CD8-positive, alpha-beta memory T cell (primary cell): ENCODE measurements at regions not wholly inside any gene's neighbourhood (a gene's known extent, or its start where the extent isn't known, plus 50 kb on each side); places are given as distances from the start of the nearest gene placed in this dataset.

Experiments used
- CTCF ChIA-PET: fragments of 350-600 bp; sonication (Branson Sonifier 250); formaldehyde crosslinking; loops from one replicate; lab custom pipeline; 2021; ENCODE audit warnings: antibody characterized with exemption; lab: Charles Lee
- POLR2A ChIA-PET: fragments of 350-600 bp; sonication (Branson Sonifier 250); formaldehyde crosslinking; loops from one replicate; lab custom pipeline; 2021; ENCODE audit warnings: antibody characterized with exemption; lab: Charles Lee
- DNase-seq, 5 donors: peaks; one replicate each; pipeline versions ENCODE4 v3.0.0 to v3.0.0-alpha.2; 2020 to 2022; ENCODE audit warnings: mixed read lengths in 1 of 5
- H3K27ac ChIP-seq: one replicate; pipeline ENCODE4 v1.7.0; 2013; ENCODE audit warnings: low read depth, mild to moderate bottlenecking, low read length, moderate library complexity
- H3K27me3 ChIP-seq: 2 replicates; pipeline ENCODE4 v1.7.0; 2013; ENCODE audit warnings: low read length, mild to moderate bottlenecking; ENCODE audit not compliant: insufficient read depth, poor library complexity, severe bottlenecking
- H3K36me3 ChIP-seq: 2 replicates; pipeline ENCODE4 v1.7.0; 2013; ENCODE audit warnings: mild to moderate bottlenecking, low read length, moderate library complexity; ENCODE audit not compliant: insufficient read depth
- H3K4me1 ChIP-seq: 2 replicates; pipeline ENCODE4 v1.7.0; 2013; ENCODE audit warnings: mild to moderate bottlenecking, low read length, moderate library complexity; ENCODE audit not compliant: insufficient read depth
- H3K4me3 ChIP-seq: 2 replicates; pipeline ENCODE4 v1.7.0; 2013; ENCODE audit warnings: mild to moderate bottlenecking, low read length
- H3K9me3 ChIP-seq: 2 replicates; pipeline ENCODE4 v1.7.0; 2013; ENCODE audit warnings: mild to moderate bottlenecking, low read length
- H3K27ac Mint-ChIP-seq, 8 donors: one replicate each; pipeline ENCODE4 v1.8.0; 2020 to 2021; ENCODE audit warnings: mixed read lengths in 8 of 8, mild to moderate bottlenecking in 6 of 8, inconsistent platforms in 3 of 8, moderate library complexity in 3 of 8
- H3K27me3 Mint-ChIP-seq, 2 donors: one replicate each; pipeline ENCODE4 v1.8.0; 2020 to 2021; ENCODE audit warnings: mixed read lengths in 2 of 2, mild to moderate bottlenecking in 1 of 2, moderate library complexity in 1 of 2
- H3K36me3 Mint-ChIP-seq, 3 donors: one replicate each; pipeline ENCODE4 v1.8.0; 2020 to 2021; ENCODE audit warnings: mixed read lengths in 3 of 3, inconsistent platforms in 1 of 3, mild to moderate bottlenecking in 1 of 3
- H3K4me1 Mint-ChIP-seq, 3 donors: one replicate each; pipeline ENCODE4 v1.8.0; 2020 to 2021; ENCODE audit warnings: mixed read lengths in 3 of 3, inconsistent platforms in 1 of 3, mild to moderate bottlenecking in 1 of 3
- H3K4me3 Mint-ChIP-seq, 7 donors: one replicate each; pipeline ENCODE4 v1.8.0; 2020 to 2021; ENCODE audit warnings: mixed read lengths in 7 of 7, mild to moderate bottlenecking in 6 of 7, moderate library complexity in 4 of 7, inconsistent platforms in 2 of 7
- H3K9me3 Mint-ChIP-seq, 5 donors: one replicate each; pipeline ENCODE4 v1.8.0; 2020 to 2022; ENCODE audit warnings: mixed read lengths in 5 of 5, mild to moderate bottlenecking in 3 of 5, moderate library complexity in 2 of 5, inconsistent platforms in 1 of 5

DNA sequence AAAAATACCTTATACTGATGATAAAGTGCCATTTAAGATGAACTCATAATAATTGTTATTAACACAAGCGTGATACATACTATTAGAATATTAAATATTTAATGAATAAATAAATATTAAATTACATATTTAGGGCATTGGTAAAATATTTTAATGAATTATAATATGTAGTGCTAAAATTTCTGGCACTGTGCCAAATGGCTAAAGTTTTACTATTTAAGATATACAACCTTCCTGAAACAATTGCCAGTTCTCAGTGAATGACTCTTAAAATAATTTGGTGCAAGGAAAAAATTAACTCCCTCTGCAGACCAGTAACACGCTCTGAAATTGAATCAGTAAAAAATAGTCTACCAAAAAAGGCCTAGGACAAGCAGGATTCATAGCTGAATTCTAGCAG lies 428.9 kb upstream of the ATXN7L3B start:
- ChIA-PET POLR2A (no interaction called here), CTCF (no interaction called here)
- no peak for DNase-seq
- no peaks in the 10 kb centered on the region for H3K4me1 ChIP-seq
- no peaks in the 10 kb centered on the region for H3K4me1 Mint-ChIP-seq
- H3K36me3 ChIP-seq, result no peaks in the 10 kb centered on the region
- no peaks in the 10 kb centered on the region for H3K27me3 Mint-ChIP-seq
- H3K4me3 Mint-ChIP-seq, result no peak overlapping the region
- no peak overlapping the region for H3K4me3 ChIP-seq
- no peaks in the 10 kb centered on the region for H3K9me3 ChIP-seq
- H3K27me3 ChIP-seq, result no peaks in the 10 kb centered on the region
- H3K27ac ChIP-seq, result no peak overlapping the region
- peaks cover 0 to 4% (median 0%) of the 10 kb centered on the region in 5 donors for H3K9me3 Mint-ChIP-seq
- H3K27ac Mint-ChIP-seq, result no peak overlapping the region
- H3K36me3 Mint-ChIP-seq, result no peaks in the 10 kb centered on the region

DNA sequence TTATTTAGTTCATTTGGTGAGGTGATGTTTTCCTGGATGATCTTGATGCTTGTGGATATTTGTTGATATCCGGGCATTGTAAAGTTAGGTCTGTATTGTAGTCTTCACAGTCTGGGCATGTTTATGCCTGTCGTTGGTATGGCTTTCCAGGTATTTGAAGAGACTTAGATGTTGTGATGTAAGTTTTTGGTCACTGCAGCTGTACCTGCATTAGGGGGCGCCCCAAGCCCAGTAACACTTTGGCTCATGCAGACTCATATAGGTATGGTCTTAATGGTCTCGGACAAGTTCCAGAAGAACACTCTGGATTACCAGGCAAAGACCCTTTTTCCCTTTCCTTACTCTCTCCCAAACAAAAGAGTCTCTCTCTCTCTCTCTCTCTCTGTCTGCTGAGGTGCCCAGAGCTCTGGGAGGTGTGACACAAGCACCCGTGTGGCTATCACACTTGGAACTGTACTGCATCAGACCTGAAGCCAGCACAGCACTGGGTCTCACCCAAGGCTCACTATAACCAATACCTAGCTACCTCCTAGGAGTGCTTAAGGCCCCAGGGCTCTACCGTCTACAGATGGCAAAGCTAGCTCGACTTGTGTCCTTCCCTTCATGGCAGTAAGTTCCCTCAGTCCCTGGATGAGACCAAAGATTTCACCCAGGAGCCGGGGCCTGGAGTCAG lies 425.8 kb upstream of the ATXN7L3B start:
- H3K27me3 Mint-ChIP-seq, result no peaks in the 10 kb centered on the region
- peaks cover 0 to 4% (median 0%) of the 10 kb centered on the region in 5 donors for H3K9me3 Mint-ChIP-seq
- CTCF ChIA-PET, result interaction anchor here (1.1 kb wide), 1 partner anchor 9 kb away, joined by 3 read pairs; no protein-coding TSS in a partner anchor
- Histone ChIP-seq H3K9me3 (no peaks in the 10 kb centered on the region), H3K27ac (no peak overlapping the region), H3K36me3 (no peaks in the 10 kb centered on the region), H3K4me1 (no peaks in the 10 kb centered on the region), H3K4me3 (no peak overlapping the region), H3K27me3 (no peaks in the 10 kb centered on the region)
- H3K4me3 Mint-ChIP-seq, result no peak overlapping the region
- H3K4me1 Mint-ChIP-seq, result no peaks in the 10 kb centered on the region
- POLR2A ChIA-PET, result no interaction called here
- DNase-seq, result no peak
- H3K27ac Mint-ChIP-seq, result no peak overlapping the region
- no peaks in the 10 kb centered on the region for H3K36me3 Mint-ChIP-seq

DNA sequence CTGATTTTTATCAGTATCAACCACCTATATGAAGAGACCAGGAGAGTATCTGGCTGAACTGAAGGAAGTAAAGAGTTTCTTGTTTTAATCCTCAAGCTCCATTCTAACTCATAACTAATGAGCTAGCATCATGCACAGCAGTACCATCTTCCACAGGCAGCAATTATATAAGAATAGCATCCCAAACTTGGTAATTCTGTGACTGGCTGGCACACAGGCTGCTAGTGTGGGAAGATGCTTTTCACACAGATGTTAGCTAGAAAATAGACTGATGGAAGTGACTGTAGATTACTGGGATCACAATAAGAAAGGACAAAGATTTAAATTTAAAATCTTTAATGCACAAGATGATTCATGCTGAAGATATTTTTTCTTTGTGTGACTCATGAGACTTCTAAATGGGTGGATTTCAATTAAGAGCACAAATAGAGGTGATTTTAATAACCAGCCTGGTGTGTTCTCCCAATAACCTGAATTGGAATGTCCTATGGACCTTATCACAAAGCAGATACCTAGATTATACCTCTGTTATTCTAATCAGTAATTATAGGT lies 417.7 kb upstream of the ATXN7L3B start:
- Mint-ChIP-seq H3K27ac (no peak overlapping the region), H3K27me3 (no peaks in the 10 kb centered on the region), H3K9me3 (peaks cover 0 to 8% (median 0%) of the 10 kb centered on the region in 5 donors), H3K4me1 (no peaks in the 10 kb centered on the region), H3K36me3 (no peaks in the 10 kb centered on the region), H3K4me3 (no peak overlapping the region)
- Histone ChIP-seq H3K9me3 (no peaks in the 10 kb centered on the region), H3K4me3 (no peak overlapping the region), H3K27ac (no peak overlapping the region), H3K4me1 (no peaks in the 10 kb centered on the region), H3K36me3 (no peaks in the 10 kb centered on the region), H3K27me3 (no peaks in the 10 kb centered on the region)
- ChIA-PET POLR2A (no interaction called here), CTCF (no interaction called here)
- no peak for DNase-seq

DNA sequence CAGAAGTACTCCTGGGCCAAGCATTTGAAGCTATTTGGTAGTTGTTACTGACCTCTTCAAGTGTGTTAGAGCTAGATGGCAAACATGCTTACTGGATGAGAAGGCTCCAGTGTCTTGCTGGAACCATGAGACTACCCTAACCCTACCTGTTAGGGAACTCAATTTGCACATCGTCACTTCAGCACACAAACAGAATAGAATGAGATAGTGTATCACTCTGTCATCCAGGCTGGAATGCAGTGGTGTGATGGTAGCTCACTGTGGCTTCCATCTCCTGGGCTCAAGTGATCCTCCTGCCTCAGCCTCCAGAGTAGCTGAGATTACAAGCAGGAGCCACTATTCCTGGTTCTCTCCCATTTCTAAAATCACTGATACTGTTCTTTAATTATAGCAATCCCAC lies 417.0 kb upstream of the ATXN7L3B start:
- Mint-ChIP-seq H3K4me3 (no peak overlapping the region), H3K9me3 (peaks cover 0 to 11% (median 0%) of the 10 kb centered on the region in 5 donors), H3K4me1 (no peaks in the 10 kb centered on the region), H3K36me3 (no peaks in the 10 kb centered on the region), H3K27ac (no peak overlapping the region), H3K27me3 (no peaks in the 10 kb centered on the region)
- Histone ChIP-seq H3K36me3 (no peaks in the 10 kb centered on the region), H3K4me3 (no peak overlapping the region), H3K27ac (no peak overlapping the region), H3K27me3 (no peaks in the 10 kb centered on the region), H3K9me3 (no peaks in the 10 kb centered on the region), H3K4me1 (no peaks in the 10 kb centered on the region)
- ChIA-PET CTCF (interaction anchor here (1.0 kb wide), 1 partner anchor 9 kb away, joined by 3 read pairs; no protein-coding TSS in a partner anchor), POLR2A (no interaction called here)
- DNase-seq, result no peak

DNA sequence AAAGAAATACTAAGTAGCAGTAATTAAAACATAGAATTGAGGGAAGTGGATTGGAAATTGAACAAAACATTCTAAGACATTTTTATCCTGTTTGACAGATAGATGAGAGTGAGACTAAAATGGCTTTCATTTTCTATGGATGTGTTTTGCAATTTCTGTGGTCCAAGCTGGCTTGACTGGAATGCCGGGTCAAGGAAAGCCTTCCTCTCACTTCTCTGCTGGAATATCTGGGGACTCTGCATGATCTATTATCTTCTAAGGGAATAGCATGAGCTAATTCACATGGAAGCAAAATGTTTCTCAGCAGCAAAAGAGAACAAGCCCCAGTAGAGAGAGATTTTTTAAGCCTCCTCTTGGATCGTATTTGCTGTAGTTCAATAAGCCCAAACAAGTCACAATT lies 407.9 kb upstream of the ATXN7L3B start:
- no peak overlapping the region for H3K4me3 ChIP-seq
- H3K27me3 ChIP-seq, result no peaks in the 10 kb centered on the region
- Mint-ChIP-seq H3K27ac (no peak overlapping the region), H3K4me3 (no peak overlapping the region), H3K4me1 (no peaks in the 10 kb centered on the region), H3K36me3 (no peaks in the 10 kb centered on the region), H3K9me3 (peaks cover 2 to 20% (median 4%) of the 10 kb centered on the region in 5 donors), H3K27me3 (no peaks in the 10 kb centered on the region)
- H3K9me3 ChIP-seq, result no peaks in the 10 kb centered on the region
- H3K36me3 ChIP-seq, result no peaks in the 10 kb centered on the region
- H3K4me1 ChIP-seq, result no peaks in the 10 kb centered on the region
- DNase-seq, result no peak
- H3K27ac ChIP-seq, result no peak overlapping the region
- ChIA-PET POLR2A (no interaction called here), CTCF (no interaction called here)

DNA sequence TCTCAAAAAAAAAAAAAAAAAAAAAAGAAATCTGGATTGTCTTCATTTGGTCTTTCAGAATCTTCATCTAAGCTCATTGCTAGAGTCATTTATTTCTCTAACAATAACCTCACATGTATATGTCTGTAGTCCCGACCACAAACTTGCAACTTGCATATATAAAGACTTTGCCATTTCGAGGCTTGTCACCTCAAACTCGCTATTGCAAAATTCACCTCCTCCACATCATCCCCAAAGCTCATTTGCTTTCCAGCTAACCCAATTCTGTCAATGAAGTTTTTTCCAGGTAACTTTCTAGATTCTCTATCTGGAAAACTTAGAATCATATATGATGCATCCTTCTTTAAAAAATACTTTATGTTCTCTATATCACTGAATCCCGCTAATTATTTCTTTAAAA lies 393.2 kb upstream of the ATXN7L3B start:
- no peaks in the 10 kb centered on the region for H3K36me3 Mint-ChIP-seq
- Histone ChIP-seq H3K9me3 (no peaks in the 10 kb centered on the region), H3K36me3 (no peaks in the 10 kb centered on the region), H3K4me3 (no peak overlapping the region), H3K27me3 (no peaks in the 10 kb centered on the region), H3K4me1 (no peaks in the 10 kb centered on the region), H3K27ac (no peak overlapping the region)
- H3K4me3 Mint-ChIP-seq, result no peak overlapping the region
- no peaks in the 10 kb centered on the region for H3K4me1 Mint-ChIP-seq
- no peak for DNase-seq
- H3K9me3 Mint-ChIP-seq, result peaks cover 0 to 10% (median 0%) of the 10 kb centered on the region in 5 donors
- H3K27me3 Mint-ChIP-seq, result no peaks in the 10 kb centered on the region
- ChIA-PET CTCF (no interaction called here), POLR2A (no interaction called here)
- no peak overlapping the region for H3K27ac Mint-ChIP-seq

DNA sequence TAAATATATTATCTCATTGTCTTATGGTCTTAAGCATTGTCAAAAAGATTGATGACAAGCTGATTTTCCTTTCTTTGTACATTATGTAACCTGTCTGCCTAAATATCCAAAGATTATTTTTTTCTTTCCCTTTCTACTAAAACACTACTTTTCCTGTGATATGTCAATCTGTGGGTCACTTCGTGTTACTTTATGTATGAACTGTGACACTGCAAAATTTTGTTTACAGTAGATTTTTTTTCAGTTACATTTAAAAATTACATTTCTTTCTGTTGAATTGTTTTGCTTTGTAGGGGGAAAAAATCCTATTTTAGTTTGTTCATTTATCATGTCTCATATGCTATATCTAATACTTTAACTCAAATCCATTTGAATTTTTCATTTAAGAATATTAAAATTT lies 392.3 kb upstream of the ATXN7L3B start:
- no peaks in the 10 kb centered on the region for H3K27me3 Mint-ChIP-seq
- POLR2A ChIA-PET, result no interaction called here
- no peak overlapping the region for H3K27ac Mint-ChIP-seq
- CTCF ChIA-PET, result no interaction called here
- Histone ChIP-seq H3K4me3 (no peak overlapping the region), H3K27ac (no peak overlapping the region), H3K9me3 (no peaks in the 10 kb centered on the region), H3K27me3 (no peaks in the 10 kb centered on the region), H3K4me1 (no peaks in the 10 kb centered on the region), H3K36me3 (no peaks in the 10 kb centered on the region)
- peaks cover 0 to 10% (median 0%) of the 10 kb centered on the region in 5 donors for H3K9me3 Mint-ChIP-seq
- no peak for DNase-seq
- H3K4me1 Mint-ChIP-seq, result no peaks in the 10 kb centered on the region
- no peaks in the 10 kb centered on the region for H3K36me3 Mint-ChIP-seq
- H3K4me3 Mint-ChIP-seq, result no peak overlapping the region

DNA sequence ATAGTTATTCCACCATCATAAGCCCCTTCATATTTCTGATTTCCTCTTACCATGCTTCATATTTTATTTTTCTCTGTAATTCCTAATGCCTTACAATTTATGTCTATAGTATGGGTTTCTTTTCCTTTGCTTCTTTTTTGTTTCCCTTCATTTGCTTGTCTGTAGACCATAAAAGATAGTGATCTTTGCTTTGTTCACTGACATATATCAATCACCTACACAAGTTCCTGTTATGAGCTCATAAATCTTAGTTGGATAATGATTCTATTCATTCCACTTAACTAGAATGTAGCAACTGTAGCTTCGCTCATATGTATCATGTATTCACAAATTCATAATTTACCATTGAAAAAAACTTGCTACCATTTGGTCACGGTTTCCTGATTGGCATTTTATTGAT lies 388.8 kb upstream of the ATXN7L3B start:
- no peaks in the 10 kb centered on the region for H3K27me3 ChIP-seq
- H3K27ac ChIP-seq, result no peak overlapping the region
- H3K4me1 Mint-ChIP-seq, result no peaks in the 10 kb centered on the region
- ChIA-PET CTCF (no interaction called here), POLR2A (no interaction called here)
- H3K36me3 Mint-ChIP-seq, result no peaks in the 10 kb centered on the region
- H3K9me3 Mint-ChIP-seq, result peaks cover 0 to 6% (median 1%) of the 10 kb centered on the region in 5 donors
- no peak for DNase-seq
- no peaks in the 10 kb centered on the region for H3K9me3 ChIP-seq
- H3K27ac Mint-ChIP-seq, result no peak overlapping the region
- H3K36me3 ChIP-seq, result no peaks in the 10 kb centered on the region
- H3K27me3 Mint-ChIP-seq, result no peaks in the 10 kb centered on the region
- no peaks in the 10 kb centered on the region for H3K4me1 ChIP-seq
- H3K4me3 Mint-ChIP-seq, result no peak overlapping the region
- H3K4me3 ChIP-seq, result no peak overlapping the region
